Mucosa of descending colon (tissue), 3 donors: ENCODE measurements at regions not wholly inside any gene's neighbourhood (a gene's known extent, or its start where the extent isn't known, plus 50 kb on each side); places are given as distances from the start of the nearest gene placed in this dataset.

Source experiments
- ATAC-seq: fragments of 200-7000 bp; cut with Tn5 transposase; one replicate; pipeline ENCODE4 v1.9.1; 2020; ENCODE audit warnings: mild to moderate bottlenecking, moderate library complexity
- DNase-seq, 3 donors: peaks; one replicate each; pipeline ENCODE4 v3.0.0-alpha.2; 2020
- H3K36me3 ChIP-seq: fragments of 200-600 bp; one replicate; pipeline ENCODE4 v1.8.0; 2021; ENCODE audit warnings: low read depth, mild to moderate bottlenecking
- H3K4me1 ChIP-seq: fragments of 200-600 bp; one replicate; pipeline ENCODE4 v1.8.0; 2021; ENCODE audit warnings: low read depth, mild to moderate bottlenecking
- H3K4me3 ChIP-seq: fragments of 200-600 bp; one replicate; pipeline ENCODE4 v1.8.0; 2021; ENCODE audit warnings: mild to moderate bottlenecking
- H3K9me3 ChIP-seq: fragments of 200-600 bp; one replicate; pipeline ENCODE4 v1.8.0; 2021; ENCODE audit warnings: mild to moderate bottlenecking
- CTCF ChIP-seq: fragments of 200-600 bp; IDR thresholded peaks from one replicate; pipeline ENCODE4 v1.8.0; 2022; ENCODE audit warnings: antibody characterized with exemption, mild to moderate bottlenecking
- intact Hi-C, 2 donors: fragments of 100-400 bp; cut with DNase I in 1 of 2; cut with micrococcal nuclease in 1 of 2; formaldehyde crosslinking; loops; one replicate each; pipeline versions ENCODE4 v1.11.0 to v1.11.1; 2022; cut with DNase I, micrococcal nuclease
- donor health status: DM: no; HTN: no; CAD: no; lungs with moderate emphysema.
- donor health status: DM: no; HTN: no; CAD: no.
- donor health status: DM: no; HTN: yes; CAD: no.

- no peaks in the 10 kb centered on the region for H3K9me3 ChIP-seq
- no peak for ATAC-seq
- no peaks in the 10 kb centered on the region for H3K4me1 ChIP-seq
- H3K36me3 ChIP-seq = no peaks in the 10 kb centered on the region
- no peak for TF ChIP-seq CTCF
- intact Hi-C loops = no loop called here
- DNase-seq = no peak
- no peak overlapping the region for H3K4me3 ChIP-seq
Measured at GRCh38 chr10:44064317-44064716, 320.6 kb downstream of the CXCL12 start.

GRCh38 chr10:44063686-44064085 is 321.2 kb downstream of the CXCL12 start:
- DNase-seq = no peak
- TF ChIP-seq CTCF = no peak
- ATAC-seq = no peak

GRCh38 chr10:44060719-44061118 is 324.2 kb downstream of the CXCL12 start:
- intact Hi-C loops = no loop called here
- no peaks in the 10 kb centered on the region for H3K4me1 ChIP-seq
- no peaks in the 10 kb centered on the region for H3K36me3 ChIP-seq
- no peak overlapping the region for H3K4me3 ChIP-seq
- no peak for ATAC-seq
- no peak for DNase-seq
- TF ChIP-seq CTCF = no peak
- H3K9me3 ChIP-seq = no peaks in the 10 kb centered on the region

More at GRCh38 chr10:44063686-44064085, 321.2 kb downstream of the CXCL12 start:
- Histone ChIP-seq H3K4me3 (no peak overlapping the region), H3K9me3 (no peaks in the 10 kb centered on the region), H3K36me3 (no peaks in the 10 kb centered on the region), H3K4me1 (no peaks in the 10 kb centered on the region)
- intact Hi-C loops = no loop called here

GRCh38 chr10:44060221-44060620 is 324.7 kb downstream of the CXCL12 start:
- intact Hi-C loops = no loop called here
- no peaks in the 10 kb centered on the region for H3K4me1 ChIP-seq
- H3K4me3 ChIP-seq = no peak overlapping the region
- no peak for ATAC-seq
- H3K36me3 ChIP-seq = no peaks in the 10 kb centered on the region
- DNase-seq = no peak
- no peak for TF ChIP-seq CTCF
- no peaks in the 10 kb centered on the region for H3K9me3 ChIP-seq

GRCh38 chr10:44058259-44058658 is 326.6 kb downstream of the CXCL12 start:
- DNase-seq (no peak), ATAC-seq (no peak)
- no peak for TF ChIP-seq CTCF
- no peaks in the 10 kb centered on the region for H3K9me3 ChIP-seq
- H3K36me3 ChIP-seq = no peaks in the 10 kb centered on the region
- H3K4me3 ChIP-seq = no peak overlapping the region
- no peaks in the 10 kb centered on the region for H3K4me1 ChIP-seq
- intact Hi-C loops = no loop called here
